ENCODE measurements at regions not wholly inside any gene's neighbourhood (a gene's known extent, or its start where the extent isn't known, plus 50 kb on each side); places are given as distances from the start of the nearest gene placed in this dataset.
A peak's percentile ranks its signal among the peaks of the same experiment; 100 is the strongest.

GRCh38 chr13:36750046-36750445 lies 69.0 kb upstream of the RFXAP start:
- H3K9me2 ChIP-seq (ENCODE audit: insufficient read depth) = no peaks in the 10 kb centered on the region
- no peaks in the 10 kb centered on the region for H3K79me2 ChIP-seq (ENCODE audit: insufficient read depth)
- TF ChIP-seq EZH2phosphoT487 (IDR thresholded peaks at IDR 0.05; ENCODE audit: insufficient read depth, low read depth) (no peak), EZH2 (IDR thresholded peaks at IDR 0.05; ENCODE audit: insufficient read depth, poor library complexity, severe bottlenecking) (no peak)
- H3K4me1 ChIP-seq (ENCODE audit: insufficient read depth) = no peaks in the 10 kb centered on the region
- no peaks in the 10 kb centered on the region for H4K20me1 ChIP-seq (ENCODE audit: insufficient read depth)
- no peaks in the 10 kb centered on the region for H3K27me3 ChIP-seq (replicated peaks; ENCODE audit: insufficient read depth)
- H3K27ac ChIP-seq = no peak overlapping the region
- no peak overlapping the region for H3K4me2 ChIP-seq (ENCODE audit: unreplicated experiment)
- H3K9me3 ChIP-seq (ENCODE audit: low read depth) = no peaks in the 10 kb centered on the region
- H3F3A ChIP-seq (ENCODE audit: insufficient read depth) = no peaks in the 10 kb centered on the region
- no peak overlapping the region for H3K9ac ChIP-seq
- H2AFZ ChIP-seq = no peak overlapping the region
- no peak overlapping the region for H3K4me3 ChIP-seq
- H3K36me3 ChIP-seq (ENCODE audit: low read depth) = no peaks in the 10 kb centered on the region
- WGBS, 2 experiments (ENCODE audit: low coverage in 1 of 2, low lambda C conversion rate in 2 of 2, missing lambda C conversion rate in 2 of 2) = 54 to 56% methylated on average over 5 of the region's 5 CpGs
- no peak for DNase-seq
- in situ Hi-C loops (cut with MboI) = no loop called here

DNA sequence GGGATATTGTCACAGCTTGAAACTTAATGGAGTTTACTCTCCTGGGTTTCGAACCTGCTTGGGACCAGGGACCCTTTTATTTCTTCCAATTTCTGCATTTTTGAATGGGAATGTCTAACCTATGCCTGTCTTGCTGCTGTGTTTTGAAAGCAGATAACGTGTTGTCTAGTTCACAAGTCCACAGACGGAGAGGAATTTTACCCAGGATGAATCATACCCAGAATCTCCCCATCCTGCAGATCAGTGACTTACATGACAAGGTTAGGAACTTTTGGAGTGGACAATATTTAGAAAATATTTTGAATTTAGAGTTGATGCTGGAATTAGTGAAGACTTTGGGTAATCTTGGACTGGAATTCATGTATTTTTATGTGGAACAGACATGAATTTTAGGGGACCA lies 68.6 kb upstream of the RFXAP start:
- no peak overlapping the region for H2AFZ ChIP-seq
- H3K4me3 ChIP-seq = no peak overlapping the region
- no peak overlapping the region for H3K9ac ChIP-seq
- no peaks in the 10 kb centered on the region for H3K79me2 ChIP-seq (ENCODE audit: insufficient read depth)
- in situ Hi-C loops (cut with MboI) = no loop called here
- H3K4me1 ChIP-seq (ENCODE audit: insufficient read depth) = no peaks in the 10 kb centered on the region
- 44% methylated on average over 3 of the region's 3 CpGs for WGBS, 2 experiments (ENCODE audit: low coverage in 1 of 2, low lambda C conversion rate in 2 of 2, missing lambda C conversion rate in 2 of 2)
- H3K4me2 ChIP-seq (ENCODE audit: unreplicated experiment) = no peak overlapping the region
- DNase-seq = no peak
- no peaks in the 10 kb centered on the region for H4K20me1 ChIP-seq (ENCODE audit: insufficient read depth)
- H3K9me2 ChIP-seq (ENCODE audit: insufficient read depth) = no peaks in the 10 kb centered on the region
- no peaks in the 10 kb centered on the region for H3K9me3 ChIP-seq (ENCODE audit: low read depth)
- H3K27ac ChIP-seq = no peak overlapping the region
- no peaks in the 10 kb centered on the region for H3K27me3 ChIP-seq (replicated peaks; ENCODE audit: insufficient read depth)
- H3F3A ChIP-seq (ENCODE audit: insufficient read depth) = no peaks in the 10 kb centered on the region
- no peak for TF ChIP-seq EZH2phosphoT487 (IDR thresholded peaks at IDR 0.05; ENCODE audit: insufficient read depth, low read depth)
- no peak for TF ChIP-seq EZH2 (IDR thresholded peaks at IDR 0.05; ENCODE audit: insufficient read depth, poor library complexity, severe bottlenecking)
- H3K36me3 ChIP-seq (ENCODE audit: low read depth) = no peaks in the 10 kb centered on the region

GRCh38 chr13:36750946-36751345 lies 68.1 kb upstream of the RFXAP start:
- H3K27me3 ChIP-seq (replicated peaks; ENCODE audit: insufficient read depth) = no peaks in the 10 kb centered on the region
- no peaks in the 10 kb centered on the region for H3K36me3 ChIP-seq (ENCODE audit: low read depth)
- no peak overlapping the region for H3K27ac ChIP-seq
- no peak overlapping the region for H3K9ac ChIP-seq
- H3K4me2 ChIP-seq (ENCODE audit: unreplicated experiment) = no peak overlapping the region
- TF ChIP-seq EZH2phosphoT487 (IDR thresholded peaks at IDR 0.05; ENCODE audit: insufficient read depth, low read depth) = no peak
- TF ChIP-seq EZH2 (IDR thresholded peaks at IDR 0.05; ENCODE audit: insufficient read depth, poor library complexity, severe bottlenecking) = no peak
- H2AFZ ChIP-seq = no peak overlapping the region
- no peaks in the 10 kb centered on the region for H3K9me2 ChIP-seq (ENCODE audit: insufficient read depth)
- no peak for DNase-seq
- no peaks in the 10 kb centered on the region for H3F3A ChIP-seq (ENCODE audit: insufficient read depth)
- in situ Hi-C loops (cut with MboI) = no loop called here
- H4K20me1 ChIP-seq (ENCODE audit: insufficient read depth) = no peaks in the 10 kb centered on the region
- H3K4me3 ChIP-seq = no peak overlapping the region
- no peaks in the 10 kb centered on the region for H3K4me1 ChIP-seq (ENCODE audit: insufficient read depth)
- no peaks in the 10 kb centered on the region for H3K9me3 ChIP-seq (ENCODE audit: low read depth)
- H3K79me2 ChIP-seq (ENCODE audit: insufficient read depth) = no peaks in the 10 kb centered on the region

- Histone ChIP-seq H3K9ac (no peak overlapping the region), H3K9me3 (ENCODE audit: low read depth) (no peaks in the 10 kb centered on the region), H3K79me2 (ENCODE audit: insufficient read depth) (no peaks in the 10 kb centered on the region), H3K27me3 (replicated peaks; ENCODE audit: insufficient read depth) (no peaks in the 10 kb centered on the region), H3K4me1 (ENCODE audit: insufficient read depth) (no peaks in the 10 kb centered on the region), H3K4me3 (no peak overlapping the region), H3K4me2 (ENCODE audit: unreplicated experiment) (no peak overlapping the region), H3F3A (ENCODE audit: insufficient read depth) (no peaks in the 10 kb centered on the region), H2AFZ (no peak overlapping the region), H3K36me3 (ENCODE audit: low read depth) (no peaks in the 10 kb centered on the region), H3K27ac (no peak overlapping the region), H4K20me1 (ENCODE audit: insufficient read depth) (no peaks in the 10 kb centered on the region), H3K9me2 (ENCODE audit: insufficient read depth) (no peaks in the 10 kb centered on the region)
- peak; percentile 2 for DNase-seq
- in situ Hi-C loops (cut with MboI) = no loop called here
- no peak for TF ChIP-seq EZH2phosphoT487 (IDR thresholded peaks at IDR 0.05; ENCODE audit: insufficient read depth, low read depth)
- TF ChIP-seq EZH2 (IDR thresholded peaks at IDR 0.05; ENCODE audit: insufficient read depth, poor library complexity, severe bottlenecking) = no peak
- 43 to 54% methylated on average over 2 of the region's 2 CpGs for WGBS, 2 experiments (ENCODE audit: low coverage in 1 of 2, low lambda C conversion rate in 2 of 2, missing lambda C conversion rate in 2 of 2)
Observed at GRCh38 chr13:36752673-36753072, 66.3 kb upstream of the RFXAP start.

DNA sequence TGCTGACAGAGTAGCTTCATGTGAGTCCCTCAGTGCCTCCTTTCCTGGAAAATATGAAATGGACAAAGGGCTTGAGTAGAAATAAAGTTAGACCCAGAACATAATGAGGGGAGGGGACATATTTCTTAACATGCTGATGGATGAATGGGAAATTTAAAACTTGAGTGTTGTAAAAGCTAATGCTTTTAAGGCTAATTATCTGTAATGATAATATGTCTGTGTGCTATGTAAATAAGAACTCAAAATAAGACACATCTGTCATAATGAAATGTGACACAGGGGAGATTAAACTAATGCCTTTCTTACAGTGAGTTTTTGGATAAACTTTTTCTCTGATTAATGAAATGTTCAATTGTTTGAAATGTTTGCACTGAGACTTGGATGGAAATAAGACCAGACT lies 65.8 kb upstream of the RFXAP start:
- no peak overlapping the region for H3K4me2 ChIP-seq (ENCODE audit: unreplicated experiment)
- no peaks in the 10 kb centered on the region for H3K9me3 ChIP-seq (ENCODE audit: low read depth)
- no peak overlapping the region for H3K27ac ChIP-seq
- H3K4me3 ChIP-seq = no peak overlapping the region
- no peak overlapping the region for H2AFZ ChIP-seq
- no peaks in the 10 kb centered on the region for H3K79me2 ChIP-seq (ENCODE audit: insufficient read depth)
- in situ Hi-C loops (cut with MboI) = no loop called here
- no peaks in the 10 kb centered on the region for H3K9me2 ChIP-seq (ENCODE audit: insufficient read depth)
- H3F3A ChIP-seq (ENCODE audit: insufficient read depth) = no peaks in the 10 kb centered on the region
- no peaks in the 10 kb centered on the region for H3K27me3 ChIP-seq (replicated peaks; ENCODE audit: insufficient read depth)
- no peaks in the 10 kb centered on the region for H3K4me1 ChIP-seq (ENCODE audit: insufficient read depth)
- no peak for DNase-seq
- no peak for TF ChIP-seq EZH2phosphoT487 (IDR thresholded peaks at IDR 0.05; ENCODE audit: insufficient read depth, low read depth)
- TF ChIP-seq EZH2 (IDR thresholded peaks at IDR 0.05; ENCODE audit: insufficient read depth, poor library complexity, severe bottlenecking) = no peak
- H4K20me1 ChIP-seq (ENCODE audit: insufficient read depth) = no peaks in the 10 kb centered on the region
- H3K36me3 ChIP-seq (ENCODE audit: low read depth) = no peaks in the 10 kb centered on the region
- no peak overlapping the region for H3K9ac ChIP-seq
